IPS-18a (cell line): ENCODE measurements at regions not wholly inside any gene's neighbourhood (a gene's known extent, or its start where the extent isn't known, plus 50 kb on each side); places are given as distances from the start of the nearest gene placed in this dataset.

Experiments
- H3K27ac ChIP-seq: one replicate; pipeline ENCODE4 v1.5.1; 2013; ENCODE audit warnings: low read length
- H3K27me3 ChIP-seq: one replicate; pipeline ENCODE4 v1.6.1; 2013; ENCODE audit warnings: mild to moderate bottlenecking, low read length; ENCODE audit not compliant: control insufficient read depth, insufficient read depth
- H3K36me3 ChIP-seq: one replicate; pipeline ENCODE4 v1.6.1; 2013; ENCODE audit warnings: low read depth, low read length; ENCODE audit not compliant: control insufficient read depth
- H3K4me1 ChIP-seq: one replicate; pipeline ENCODE4 v1.6.1; 2013; ENCODE audit warnings: low read depth, low read length; ENCODE audit not compliant: control insufficient read depth
- H3K4me3 ChIP-seq: one replicate; pipeline ENCODE4 v1.5.1; 2013; ENCODE audit warnings: low read length
- H3K9ac ChIP-seq: one replicate; pipeline ENCODE4 v1.6.1; 2013; ENCODE audit warnings: mild to moderate bottlenecking, low read length, moderate library complexity
- H3K9me3 ChIP-seq: one replicate; pipeline ENCODE4 v1.6.1; 2013; ENCODE audit warnings: low read depth, low read length; ENCODE audit not compliant: control insufficient read depth

DNA sequence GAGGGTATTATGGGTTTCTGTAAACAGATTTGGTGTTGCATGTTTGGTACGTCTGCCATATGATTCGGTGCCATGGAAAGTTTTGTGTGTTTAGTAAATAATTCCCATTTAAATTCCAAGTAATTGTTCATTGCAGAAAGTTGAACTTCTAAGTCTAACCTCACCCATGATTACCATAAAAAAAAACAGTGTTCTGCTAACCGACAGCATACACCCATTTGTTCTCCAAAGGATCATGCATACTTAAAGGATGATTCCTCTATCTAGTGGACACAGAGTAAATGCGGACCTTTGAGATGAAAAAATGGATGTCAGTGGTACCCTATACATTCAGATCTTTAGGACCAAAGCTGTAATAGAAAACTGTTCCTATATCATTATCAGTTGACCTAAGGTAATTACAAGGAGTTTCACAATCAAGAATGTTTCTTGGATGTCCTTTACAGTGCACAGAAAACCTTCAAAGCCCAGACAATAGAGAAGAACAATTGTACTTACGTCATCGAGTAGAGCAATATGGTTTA is 209.9 kb downstream of the CRPPA start:
- H3K36me3 ChIP-seq = no peaks in the 10 kb centered on the region
- H3K4me1 ChIP-seq = peaks cover 5% of the 10 kb centered on the region
- H3K9me3 ChIP-seq = no peaks in the 10 kb centered on the region
- no peak overlapping the region for H3K9ac ChIP-seq
- no peaks in the 10 kb centered on the region for H3K27me3 ChIP-seq
- H3K27ac ChIP-seq = no peak overlapping the region
- H3K4me3 ChIP-seq = no peak overlapping the region

DNA sequence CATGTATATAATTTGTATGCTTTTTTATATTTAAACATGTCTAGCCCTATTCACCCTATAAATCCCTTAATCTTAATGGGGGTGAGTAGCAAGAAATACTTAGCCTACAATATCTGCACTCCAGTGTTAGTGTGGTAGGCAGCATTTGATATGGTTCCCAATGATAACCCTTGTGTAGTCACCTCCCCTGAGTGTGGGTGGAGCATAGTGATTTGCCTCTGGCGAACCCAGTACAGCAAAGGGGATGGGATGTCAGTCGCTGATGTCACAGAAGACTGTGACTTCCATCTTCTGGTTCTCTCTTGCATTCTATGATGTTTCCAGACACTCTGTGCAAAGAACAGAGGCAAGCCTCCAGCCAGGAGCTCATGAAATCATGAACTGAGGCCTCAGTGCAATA is 211.2 kb downstream of the CRPPA start:
- Histone ChIP-seq H3K9ac (no peak overlapping the region), H3K36me3 (no peaks in the 10 kb centered on the region), H3K9me3 (no peaks in the 10 kb centered on the region), H3K27ac (no peak overlapping the region), H3K4me1 (peaks cover 4% of the 10 kb centered on the region), H3K4me3 (no peak overlapping the region), H3K27me3 (no peaks in the 10 kb centered on the region)

DNA sequence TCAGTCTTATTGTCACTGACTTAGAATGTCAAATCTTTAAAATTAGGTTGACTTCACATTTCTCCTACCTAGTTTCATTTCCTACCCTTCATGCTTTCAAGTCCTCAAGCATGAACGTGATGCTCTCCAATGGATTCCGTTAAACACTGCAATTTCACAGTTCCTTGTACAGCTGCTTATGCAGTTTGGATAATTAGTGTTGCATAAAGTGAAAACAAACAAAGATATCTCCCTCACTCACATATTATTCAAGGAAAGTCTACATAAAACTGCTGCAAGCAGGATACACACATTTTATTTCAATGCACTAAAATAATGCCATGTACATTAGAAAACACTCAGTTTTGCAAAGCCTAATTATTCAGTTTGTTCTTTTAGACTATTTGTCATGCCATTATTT is 214.0 kb downstream of the CRPPA start:
- Histone ChIP-seq H3K36me3 (no peaks in the 10 kb centered on the region), H3K27ac (no peak overlapping the region), H3K9me3 (no peaks in the 10 kb centered on the region), H3K27me3 (no peaks in the 10 kb centered on the region), H3K4me3 (no peak overlapping the region), H3K9ac (no peak overlapping the region), H3K4me1 (peaks cover 13% of the 10 kb centered on the region)

DNA sequence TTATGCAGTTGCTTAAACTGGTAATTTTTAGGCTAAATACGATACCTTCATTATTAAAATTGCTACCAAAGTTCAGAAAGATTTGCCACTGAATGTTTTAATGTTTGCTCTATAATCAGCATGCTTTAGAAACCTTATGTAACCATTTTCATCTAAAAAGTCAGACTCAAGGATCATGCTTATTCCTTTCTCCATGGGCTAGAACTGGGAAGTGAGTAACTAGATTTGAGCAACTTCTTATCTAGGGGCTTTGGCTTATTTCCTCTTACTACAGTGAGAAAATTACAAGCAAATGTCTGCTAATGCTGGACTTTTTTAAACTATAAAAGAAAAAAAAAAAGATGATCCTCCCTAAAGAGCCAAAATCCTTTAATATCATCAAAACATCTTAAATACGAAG is 215.9 kb downstream of the CRPPA start:
- Histone ChIP-seq H3K27me3 (no peaks in the 10 kb centered on the region), H3K4me1 (peaks cover 13% of the 10 kb centered on the region), H3K27ac (peak overlapping the region; percentile 15), H3K9ac (no peak overlapping the region), H3K9me3 (no peaks in the 10 kb centered on the region), H3K4me3 (peak overlapping the region; percentile 32), H3K36me3 (no peaks in the 10 kb centered on the region)

DNA sequence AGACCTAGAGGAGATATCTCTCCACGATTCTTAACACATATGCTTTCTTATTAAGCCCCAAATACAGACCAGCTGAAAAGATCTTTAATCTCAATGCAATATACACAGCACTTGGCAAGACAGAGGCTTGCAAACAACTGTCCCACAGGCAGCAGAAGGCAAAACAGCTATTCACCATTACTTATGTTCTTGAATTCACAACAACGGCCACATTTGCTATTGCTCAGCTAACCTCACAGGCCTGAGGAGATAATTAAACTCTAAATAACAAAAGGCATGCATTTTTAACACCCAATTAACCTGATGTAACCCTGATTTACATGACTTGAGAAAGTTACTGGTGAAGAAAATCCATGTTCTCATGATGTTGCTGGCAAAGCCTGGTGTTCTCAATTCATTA is 216.4 kb downstream of the CRPPA start:
- H3K4me3 ChIP-seq = peak overlapping the region; percentile 32
- no peaks in the 10 kb centered on the region for H3K9me3 ChIP-seq
- no peaks in the 10 kb centered on the region for H3K36me3 ChIP-seq
- peak overlapping the region; percentile 15 for H3K27ac ChIP-seq
- H3K4me1 ChIP-seq = peaks cover 13% of the 10 kb centered on the region
- no peaks in the 10 kb centered on the region for H3K27me3 ChIP-seq
- H3K9ac ChIP-seq = no peak overlapping the region

DNA sequence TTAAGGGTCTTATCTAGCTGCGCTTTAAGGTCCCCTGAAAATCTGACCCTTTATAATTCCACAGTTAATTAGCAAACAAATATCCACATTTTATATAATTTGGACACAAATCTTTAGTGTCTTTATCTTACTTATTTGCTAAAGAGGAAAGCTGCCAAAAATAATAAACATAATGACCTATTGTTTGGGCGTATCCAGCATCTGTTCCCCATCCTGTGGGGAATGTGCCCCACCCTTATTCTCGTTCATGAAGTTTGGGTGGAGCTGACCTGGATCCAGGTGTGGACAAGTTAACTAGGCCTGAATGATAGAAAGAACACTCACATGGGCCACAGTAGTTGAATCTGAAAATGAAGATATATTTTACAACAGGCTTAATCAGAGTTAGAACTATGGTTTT is 218.3 kb downstream of the CRPPA start:
- H3K4me3 ChIP-seq = no peak overlapping the region
- no peak overlapping the region for H3K27ac ChIP-seq
- no peaks in the 10 kb centered on the region for H3K9me3 ChIP-seq
- no peaks in the 10 kb centered on the region for H3K36me3 ChIP-seq
- H3K9ac ChIP-seq = no peak overlapping the region
- H3K4me1 ChIP-seq = peaks cover 13% of the 10 kb centered on the region
- no peaks in the 10 kb centered on the region for H3K27me3 ChIP-seq

DNA sequence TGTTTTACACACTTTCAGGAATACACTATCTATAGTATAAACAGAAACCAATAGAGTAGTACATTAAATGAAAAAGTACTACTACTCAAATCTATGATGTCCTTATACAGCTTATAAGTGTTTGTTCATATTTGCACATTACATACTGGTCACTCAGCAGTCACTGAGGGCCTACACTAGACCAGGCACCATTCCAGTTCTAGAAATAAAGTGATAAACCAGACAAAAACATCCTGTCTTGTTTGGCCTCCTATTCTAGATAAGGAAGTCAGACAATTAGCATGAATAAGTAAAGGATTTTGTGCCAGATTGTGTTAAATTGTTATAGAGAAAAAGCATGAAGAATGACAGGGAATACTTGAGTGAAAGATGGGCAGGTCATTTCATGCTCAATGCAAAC is 219.0 kb downstream of the CRPPA start:
- H3K4me3 ChIP-seq = no peak overlapping the region
- peaks cover 13% of the 10 kb centered on the region for H3K4me1 ChIP-seq
- H3K27me3 ChIP-seq = no peaks in the 10 kb centered on the region
- H3K36me3 ChIP-seq = no peaks in the 10 kb centered on the region
- no peak overlapping the region for H3K27ac ChIP-seq
- no peak overlapping the region for H3K9ac ChIP-seq
- no peaks in the 10 kb centered on the region for H3K9me3 ChIP-seq

DNA sequence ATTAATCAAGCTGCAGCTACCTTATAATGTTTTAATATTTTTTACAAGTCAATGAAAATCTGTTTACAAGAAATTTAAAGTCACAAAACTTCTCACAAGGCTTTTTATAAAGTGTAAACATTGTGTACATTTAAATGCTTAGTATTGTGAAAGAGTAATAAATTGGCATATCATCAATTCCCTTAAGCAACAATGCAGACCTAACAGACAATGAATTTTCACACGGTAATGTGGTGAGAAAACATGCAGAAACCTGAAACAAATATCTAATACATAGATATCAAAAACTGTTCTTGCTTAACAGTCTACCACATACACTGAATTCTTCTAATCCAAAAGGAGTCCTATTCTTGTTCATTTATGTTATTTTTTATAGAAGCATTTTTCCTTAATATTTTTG is 220.7 kb downstream of the CRPPA start:
- Histone ChIP-seq H3K9ac (no peak overlapping the region), H3K4me1 (peaks cover 13% of the 10 kb centered on the region), H3K27ac (no peak overlapping the region), H3K36me3 (no peaks in the 10 kb centered on the region), H3K4me3 (no peak overlapping the region), H3K27me3 (no peaks in the 10 kb centered on the region), H3K9me3 (no peaks in the 10 kb centered on the region)

DNA sequence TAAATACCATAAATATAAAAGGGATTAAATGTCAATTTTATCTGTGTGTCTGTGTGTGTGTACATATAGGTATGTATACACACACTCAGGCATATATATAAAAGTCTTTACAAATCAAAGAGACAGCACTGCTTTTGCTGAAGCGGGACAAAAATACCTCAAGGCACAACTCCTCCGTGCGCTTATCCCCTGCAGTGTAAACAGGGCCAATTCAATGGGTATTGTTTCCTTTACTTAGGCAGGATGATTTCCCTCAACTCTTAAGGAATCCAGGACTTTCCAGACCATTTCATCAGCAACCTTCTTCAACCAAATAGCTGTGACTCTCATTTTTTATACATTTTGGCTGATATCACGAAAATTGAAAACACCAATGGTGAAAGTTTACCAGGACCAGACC is 227.7 kb downstream of the CRPPA start:
- no peaks in the 10 kb centered on the region for H3K4me1 ChIP-seq
- no peak overlapping the region for H3K27ac ChIP-seq
- no peaks in the 10 kb centered on the region for H3K27me3 ChIP-seq
- H3K9ac ChIP-seq = no peak overlapping the region
- H3K4me3 ChIP-seq = no peak overlapping the region
- H3K36me3 ChIP-seq = no peaks in the 10 kb centered on the region
- no peaks in the 10 kb centered on the region for H3K9me3 ChIP-seq

DNA sequence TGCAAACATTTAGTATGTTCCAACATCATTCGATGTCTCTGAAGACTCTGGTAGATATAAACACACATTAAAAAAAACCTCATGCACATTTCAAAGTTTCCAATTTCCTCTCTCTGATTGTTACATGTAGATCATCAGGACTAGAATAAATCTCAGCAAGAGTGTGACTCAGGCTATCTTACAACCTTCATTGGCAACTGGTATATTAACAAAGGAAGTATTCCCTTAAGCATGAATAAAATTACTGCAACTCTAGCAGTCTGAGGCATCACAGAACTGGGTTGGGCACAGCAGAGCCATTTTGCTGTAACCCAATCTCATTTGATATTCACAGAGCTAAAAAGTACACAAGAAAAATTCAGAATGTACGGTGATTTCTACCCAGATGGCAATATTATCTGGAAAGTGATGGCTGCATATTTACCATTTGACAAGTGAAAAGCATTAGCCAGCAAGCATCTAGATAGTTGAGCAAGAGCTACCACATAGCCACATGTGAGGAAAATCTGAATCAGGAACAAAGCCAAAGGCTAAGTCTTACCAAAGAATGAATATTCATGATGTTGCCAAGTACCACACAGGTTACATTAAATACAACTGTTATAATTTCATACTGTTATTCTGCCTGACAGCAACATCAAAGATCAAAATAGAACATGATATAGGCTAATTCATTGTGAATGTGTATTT is 232.2 kb downstream of the CRPPA start:
- H3K27me3 ChIP-seq = no peaks in the 10 kb centered on the region
- no peaks in the 10 kb centered on the region for H3K36me3 ChIP-seq
- no peak overlapping the region for H3K4me3 ChIP-seq
- no peak overlapping the region for H3K27ac ChIP-seq
- H3K9me3 ChIP-seq = no peaks in the 10 kb centered on the region
- no peaks in the 10 kb centered on the region for H3K4me1 ChIP-seq
- H3K9ac ChIP-seq = no peak overlapping the region

DNA sequence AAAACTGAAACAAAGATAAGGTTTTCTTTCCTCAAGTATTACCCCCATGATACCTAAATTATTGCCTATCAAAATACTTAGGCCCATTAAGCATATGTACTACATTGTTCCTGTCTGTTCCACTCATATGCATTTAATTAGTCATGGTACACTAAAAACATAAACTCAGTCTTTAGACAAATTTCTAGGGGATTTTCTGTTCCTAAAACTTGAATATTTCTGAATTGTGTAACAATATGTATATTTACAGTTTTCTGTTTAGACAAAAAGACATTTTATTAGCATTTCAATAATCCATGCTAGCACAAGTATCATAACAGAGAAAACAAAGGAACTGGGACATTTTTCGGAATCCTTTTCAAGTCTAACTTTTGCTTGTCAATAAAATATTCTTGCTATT is 234.2 kb downstream of the CRPPA start:
- Histone ChIP-seq H3K4me1 (no peaks in the 10 kb centered on the region), H3K36me3 (no peaks in the 10 kb centered on the region), H3K9ac (no peak overlapping the region), H3K9me3 (no peaks in the 10 kb centered on the region), H3K27me3 (no peaks in the 10 kb centered on the region), H3K27ac (no peak overlapping the region), H3K4me3 (no peak overlapping the region)

DNA sequence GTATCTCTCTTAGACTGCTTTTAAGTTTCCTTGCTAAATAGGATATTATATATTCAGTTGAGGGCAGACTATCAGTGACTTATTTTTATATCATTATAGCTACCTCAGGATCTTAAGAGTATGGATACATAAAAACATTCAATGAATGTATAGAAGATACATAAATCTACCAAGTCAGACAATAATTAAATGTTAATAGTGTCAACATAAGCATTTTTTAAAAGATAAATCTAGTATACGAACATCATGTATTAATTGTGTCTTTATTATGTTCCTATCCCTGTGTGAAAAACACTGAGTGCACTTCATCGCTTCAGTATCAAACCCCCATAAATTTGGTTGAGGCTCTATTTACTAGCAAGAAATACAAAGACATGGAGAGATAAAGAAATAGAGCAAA is 242.8 kb downstream of the CRPPA start:
- Histone ChIP-seq H3K9me3 (no peaks in the 10 kb centered on the region), H3K27me3 (no peaks in the 10 kb centered on the region), H3K4me1 (no peaks in the 10 kb centered on the region), H3K36me3 (no peaks in the 10 kb centered on the region), H3K4me3 (no peak overlapping the region), H3K27ac (no peak overlapping the region), H3K9ac (no peak overlapping the region)
